DOHH2 (cell line): ENCODE measurements at regions not wholly inside any gene's neighbourhood (a gene's known extent, or its start where the extent isn't known, plus 50 kb on each side); places are given as distances from the start of the nearest gene placed in this dataset.

Experiments
- H3F3A ChIP-seq: fragments of 200-600 bp; sonication (generic), shearing (Covaris generic); 2 replicates; pipeline ENCODE4 v1.6.0; 2016; ENCODE audit warnings: antibody characterized with exemption, mild to moderate bottlenecking; ENCODE audit not compliant: control insufficient read depth, insufficient read depth
- H3K27ac ChIP-seq: fragments of 200-600 bp; sonication (generic); 2 replicates; pipeline ENCODE4 v1.5.1; 2014; ENCODE audit warnings: low read depth, mild to moderate bottlenecking, low read length, moderate library complexity
- H3K27me3 ChIP-seq: fragments of 200-600 bp; sonication (generic); 2 replicates; pipeline ENCODE4 v1.6.1; 2014; ENCODE audit warnings: mild to moderate bottlenecking, low read length, mixed read lengths; ENCODE audit not compliant: control insufficient read depth
- H3K36me3 ChIP-seq: fragments of 200-600 bp; sonication (generic); 2 replicates; pipeline ENCODE4 v1.6.1; 2014; ENCODE audit warnings: mild to moderate bottlenecking, low read length, moderate library complexity, mixed read lengths; ENCODE audit not compliant: control insufficient read depth
- H3K4me1 ChIP-seq: fragments of 200-600 bp; sonication (generic); 2 replicates; pipeline ENCODE4 v1.6.1; 2014; ENCODE audit warnings: mild to moderate bottlenecking, low read length, mixed read lengths; ENCODE audit not compliant: control insufficient read depth
- H3K4me2 ChIP-seq: fragments of 200-600 bp; sonication (generic); 2 replicates; pipeline ENCODE4 v1.6.0; 2014; ENCODE audit warnings: mild to moderate bottlenecking, low read length, moderate library complexity
- H3K4me3 ChIP-seq: fragments of 200-600 bp; sonication (generic); 2 replicates; pipeline ENCODE4 v1.5.1; 2014; ENCODE audit warnings: mild to moderate bottlenecking, low read length, mixed read lengths
- H3K79me2 ChIP-seq: fragments of 200-600 bp; sonication (generic); 2 replicates; pipeline ENCODE4 v1.6.1; 2014; ENCODE audit warnings: mild to moderate bottlenecking, low read length, mixed read lengths; ENCODE audit not compliant: control insufficient read depth
- H3K9me2 ChIP-seq: fragments of 200-600 bp; sonication (generic); replicated peaks from 2 replicates; pipeline ENCODE4 v1.6.1; 2014; ENCODE audit warnings: mild to moderate bottlenecking, low read length, mixed read lengths; ENCODE audit not compliant: control insufficient read depth
- H3K9me3 ChIP-seq: fragments of 200-600 bp; sonication (generic); 2 replicates; pipeline ENCODE4 v1.6.1; 2014; ENCODE audit warnings: antibody characterized with exemption, low read length, mixed read lengths; ENCODE audit not compliant: control insufficient read depth, insufficient read depth
- H4K20me1 ChIP-seq: fragments of 200-600 bp; sonication (generic); 2 replicates; pipeline ENCODE4 v1.6.0; 2014; ENCODE audit warnings: low read depth, mild to moderate bottlenecking, antibody characterized with exemption, low read length, moderate library complexity; ENCODE audit not compliant: control insufficient read depth, insufficient read depth
- EZH2phosphoT487 ChIP-seq: fragments of 200-600 bp; sonication (generic); IDR thresholded peaks from 2 replicates; pipeline ENCODE4 v1.6.1; 2017; ENCODE audit warnings: borderline replicate concordance, mild to moderate bottlenecking, antibody characterized with exemption, low read length, moderate library complexity, mixed read lengths
- TF ChIP-seq, protein P1 (sequence below): fragments of 200-600 bp; sonication (generic); IDR thresholded peaks from one replicate; pipeline ENCODE4 v1.5.1; 2014; ENCODE audit warnings: antibody characterized with exemption, mild to moderate bottlenecking, low read depth, low read length; ENCODE audit not compliant: poor library complexity, severe bottlenecking

GRCh38 chr5:153352685-153353219 lies 137.7 kb upstream of the GRIA1 start:
- Histone ChIP-seq H4K20me1 (no peaks in the 10 kb centered on the region), H3K36me3 (no peaks in the 10 kb centered on the region), H3K4me1 (no peaks in the 10 kb centered on the region), H3K9me3 (no peaks in the 10 kb centered on the region), H3K79me2 (no peaks in the 10 kb centered on the region), H3K4me2 (no peak overlapping the region), H3K4me3 (no peak overlapping the region), H3K27ac (no peak overlapping the region), H3F3A (no peaks in the 10 kb centered on the region), H3K27me3 (no peaks in the 10 kb centered on the region), H3K9me2 (no peaks in the 10 kb centered on the region)
- no peak for TF ChIP-seq EZH2phosphoT487
- TF ChIP-seq, protein P1, sequence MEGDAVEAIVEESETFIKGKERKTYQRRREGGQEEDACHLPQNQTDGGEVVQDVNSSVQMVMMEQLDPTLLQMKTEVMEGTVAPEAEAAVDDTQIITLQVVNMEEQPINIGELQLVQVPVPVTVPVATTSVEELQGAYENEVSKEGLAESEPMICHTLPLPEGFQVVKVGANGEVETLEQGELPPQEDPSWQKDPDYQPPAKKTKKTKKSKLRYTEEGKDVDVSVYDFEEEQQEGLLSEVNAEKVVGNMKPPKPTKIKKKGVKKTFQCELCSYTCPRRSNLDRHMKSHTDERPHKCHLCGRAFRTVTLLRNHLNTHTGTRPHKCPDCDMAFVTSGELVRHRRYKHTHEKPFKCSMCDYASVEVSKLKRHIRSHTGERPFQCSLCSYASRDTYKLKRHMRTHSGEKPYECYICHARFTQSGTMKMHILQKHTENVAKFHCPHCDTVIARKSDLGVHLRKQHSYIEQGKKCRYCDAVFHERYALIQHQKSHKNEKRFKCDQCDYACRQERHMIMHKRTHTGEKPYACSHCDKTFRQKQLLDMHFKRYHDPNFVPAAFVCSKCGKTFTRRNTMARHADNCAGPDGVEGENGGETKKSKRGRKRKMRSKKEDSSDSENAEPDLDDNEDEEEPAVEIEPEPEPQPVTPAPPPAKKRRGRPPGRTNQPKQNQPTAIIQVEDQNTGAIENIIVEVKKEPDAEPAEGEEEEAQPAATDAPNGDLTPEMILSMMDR: no peak

GRCh38 chr5:153357493-153358112 lies 132.9 kb upstream of the GRIA1 start:
- no peak overlapping the region for H3K4me3 ChIP-seq
- no peak overlapping the region for H3K27ac ChIP-seq
- no peaks in the 10 kb centered on the region for H3K79me2 ChIP-seq
- H4K20me1 ChIP-seq: no peaks in the 10 kb centered on the region
- H3K27me3 ChIP-seq: no peaks in the 10 kb centered on the region
- H3K9me2 ChIP-seq: no peaks in the 10 kb centered on the region
- no peaks in the 10 kb centered on the region for H3K9me3 ChIP-seq
- no peaks in the 10 kb centered on the region for H3F3A ChIP-seq
- H3K4me1 ChIP-seq: no peaks in the 10 kb centered on the region
- H3K36me3 ChIP-seq: no peaks in the 10 kb centered on the region
- TF ChIP-seq, protein P1: no peak
- no peak for TF ChIP-seq EZH2phosphoT487
- no peak overlapping the region for H3K4me2 ChIP-seq

- no peaks in the 10 kb centered on the region for H3K4me1 ChIP-seq
- H3K36me3 ChIP-seq: no peaks in the 10 kb centered on the region
- no peak overlapping the region for H3K4me3 ChIP-seq
- TF ChIP-seq, protein P1: no peak
- no peak for TF ChIP-seq EZH2phosphoT487
- no peaks in the 10 kb centered on the region for H3F3A ChIP-seq
- H3K27ac ChIP-seq: no peak overlapping the region
- no peaks in the 10 kb centered on the region for H3K9me2 ChIP-seq
- H4K20me1 ChIP-seq: no peaks in the 10 kb centered on the region
- no peak overlapping the region for H3K4me2 ChIP-seq
- H3K79me2 ChIP-seq: no peaks in the 10 kb centered on the region
- no peaks in the 10 kb centered on the region for H3K9me3 ChIP-seq
- H3K27me3 ChIP-seq: no peaks in the 10 kb centered on the region
Observed at GRCh38 chr5:153358315-153358976, 132.0 kb upstream of the GRIA1 start.
